HepG2 (cell line): ENCODE measurements at regions not wholly inside any gene's neighbourhood (a gene's known extent, or its start where the extent isn't known, plus 50 kb on each side); places are given as distances from the start of the nearest gene placed in this dataset.

Source experiments
- ATF7-NPFF ChIP-seq: sonication (generic); formaldehyde crosslinking; IDR thresholded peaks from 2 replicates; pipeline ENCODE4 v1.8.1; 2023; ENCODE audit warnings: mild to moderate bottlenecking, low read depth, missing genetic modification reagents, moderate library complexity
- HDAC6 ChIP-seq: fragments of 200-600 bp; sonication (generic); IDR thresholded peaks from 2 replicates; pipeline ENCODE4 v1.7.0; 2017; ENCODE audit warnings: mild to moderate bottlenecking, antibody characterized with exemption, low read length, low read depth
- HOXA7 ChIP-seq: sonication (generic); formaldehyde crosslinking; IDR thresholded peaks from 2 replicates; pipeline ENCODE4 v1.8.1; 2022; ENCODE audit warnings: mild to moderate bottlenecking, missing genetic modification reagents, moderate library complexity
- MED1 ChIP-seq: sonication (generic); formaldehyde crosslinking; IDR thresholded peaks from 2 replicates; pipeline ENCODE4 v1.4.0; 2020; ENCODE audit warnings: missing genetic modification reagents
- PRDM15 ChIP-seq: sonication (generic); formaldehyde crosslinking; IDR thresholded peaks from 2 replicates; pipeline ENCODE4 v1.4.0; 2020; ENCODE audit warnings: missing genetic modification reagents
- RERE ChIP-seq: IDR thresholded peaks from 2 replicates; pipeline ENCODE4 v1.6.1; 2016; ENCODE audit warnings: low read depth, missing genetic modification reagents, missing compliant biosample characterization
- REXO4 ChIP-seq: sonication (generic); formaldehyde crosslinking; IDR thresholded peaks from 2 replicates; pipeline ENCODE4 v1.8.0; 2022; ENCODE audit warnings: missing genetic modification reagents, mild to moderate bottlenecking, borderline replicate concordance
- SATB2 ChIP-seq: sonication (generic); formaldehyde crosslinking; IDR thresholded peaks from 2 replicates; pipeline ENCODE4 v1.5.0; 2020; ENCODE audit warnings: missing genetic modification reagents
- SMYD3 ChIP-seq: sonication (generic); formaldehyde crosslinking; IDR thresholded peaks from 2 replicates; pipeline ENCODE4 v1.8.1; 2023; ENCODE audit warnings: mild to moderate bottlenecking, missing genetic modification reagents
- STAT5B ChIP-seq: sonication (generic); formaldehyde crosslinking; IDR thresholded peaks from 2 replicates; pipeline ENCODE4 v1.4.0; 2020; ENCODE audit warnings: missing genetic modification reagents
- YY1 ChIP-seq: IDR thresholded peaks from 2 replicates; pipeline ENCODE4 v1.6.1; 2011; ENCODE audit warnings: low read length, low read depth, moderate library complexity, mild to moderate bottlenecking; ENCODE audit not compliant: insufficient read depth, insufficient replicate concordance
- ZFX ChIP-seq: sonication (generic); formaldehyde crosslinking; IDR thresholded peaks from 2 replicates; pipeline ENCODE4 v1.4.0; 2020; ENCODE audit warnings: mild to moderate bottlenecking, low read depth, missing genetic modification reagents, moderate library complexity
- ZNF12 ChIP-seq: sonication (generic); formaldehyde crosslinking; IDR thresholded peaks from 2 replicates; pipeline ENCODE4 v1.5.0; 2020; ENCODE audit warnings: missing genetic modification reagents
- ZNF121 ChIP-seq: sonication (generic); formaldehyde crosslinking; IDR thresholded peaks from 2 replicates; pipeline ENCODE4 v1.5.0; 2020; ENCODE audit warnings: mild to moderate bottlenecking, missing genetic modification reagents
- ZNF280D ChIP-seq: sonication (generic); formaldehyde crosslinking; IDR thresholded peaks from 2 replicates; pipeline ENCODE4 v1.5.1; 2020; ENCODE audit warnings: mild to moderate bottlenecking, missing genetic modification reagents
- ZNF44 ChIP-seq: sonication (generic); formaldehyde crosslinking; IDR thresholded peaks from 2 replicates; pipeline ENCODE4 v1.5.1; 2020; ENCODE audit warnings: mild to moderate bottlenecking, missing genetic modification reagents
- ZNF547 ChIP-seq: sonication (generic); formaldehyde crosslinking; IDR thresholded peaks from 2 replicates; pipeline ENCODE4 v1.5.1; 2020; ENCODE audit warnings: mild to moderate bottlenecking, missing genetic modification reagents
- ZNF768 ChIP-seq: sonication (generic); formaldehyde crosslinking; IDR thresholded peaks from 2 replicates; pipeline ENCODE4 v1.4.0; 2020; ENCODE audit warnings: missing genetic modification reagents

GRCh38 chr17:43324205-43324893, 74.4 kb upstream of the ARL4D start (continued):
- TF ChIP-seq RERE, result no peak
- no peak for TF ChIP-seq STAT5B (CRISPR knock-in tag)
- no peak for TF ChIP-seq PRDM15 (CRISPR knock-in tag)
- no peak for TF ChIP-seq ZNF280D (CRISPR knock-in tag)
- TF ChIP-seq ZNF547 (CRISPR knock-in tag), result peak; percentile 55; the same call in 1 of the 2 replicates
- TF ChIP-seq HDAC6, result no peak
- TF ChIP-seq SMYD3 (CRISPR knock-in tag), result no peak
- TF ChIP-seq ZNF12, result no peak
- no peak for TF ChIP-seq ATF7-NPFF (CRISPR knock-in tag)
- TF ChIP-seq ZNF121 (CRISPR knock-in tag), result no peak
- TF ChIP-seq SATB2 (CRISPR knock-in tag), result no peak
- TF ChIP-seq YY1, result no peak
- TF ChIP-seq HOXA7, result no peak
- TF ChIP-seq ZNF768 (CRISPR knock-in tag), result peak; percentile 81
- TF ChIP-seq ZNF44 (CRISPR knock-in tag), result 0 out of 2 replicates have a peak, but pooled peaks have one; percentile 54
- TF ChIP-seq MED1 (CRISPR knock-in tag), result peak; percentile 29; the same call in 1 of the 2 replicates
- no peak for TF ChIP-seq REXO4 (CRISPR knock-in tag)
- peak; percentile 67 for TF ChIP-seq ZFX
